Omental fat pad (tissue), 3 donors: ENCODE measurements at regions not wholly inside any gene's neighbourhood (a gene's known extent, or its start where the extent isn't known, plus 50 kb on each side); places are given as distances from the start of the nearest gene placed in this dataset.
"Not testable (repeated sequence)": the region's sequence is repeated elsewhere in the genome, so short reads cannot be mapped to it uniquely, and the experiment has no call there.

Experiments used
- ATAC-seq: fragments of 150-250 bp; one replicate; pipeline ENCODE4 v1.9.1; 2016; ENCODE audit warnings: mild to moderate bottlenecking, moderate library complexity; ENCODE audit not compliant: low FRiP score
- DNase-seq: peaks from one replicate; pipeline ENCODE4 v3.0.0-alpha.2; 2019; ENCODE audit warnings: low spot score
- CTCF ChIP-seq, 3 donors: fragments of 450-650 bp; IDR thresholded peaks; one replicate each; pipeline ENCODE4 v1.5.1; 2016 to 2017; ENCODE audit warnings: antibody characterized with exemption in 3 of 3, mild to moderate bottlenecking in 3 of 3, moderate library complexity in 2 of 3

GRCh38 chr10:21285742-21286331, 239.6 kb downstream of the SKIDA1 start:
- TF ChIP-seq CTCF (IDR thresholded peaks at IDR 0.05) = no peak
- ATAC-seq = peak; percentile 19
- no peak for DNase-seq

- no peak for DNase-seq
- TF ChIP-seq CTCF (IDR thresholded peaks at IDR 0.05) = no peak
- ATAC-seq = no peak
Observed at GRCh38 chr10:21285207-21285606, 240.3 kb downstream of the SKIDA1 start.

- ATAC-seq (no peak), DNase-seq (no peak)
- no peak for TF ChIP-seq CTCF (IDR thresholded peaks at IDR 0.05)
Observed at GRCh38 chr10:21284301-21284700, 241.2 kb downstream of the SKIDA1 start.

- ATAC-seq, DNase-seq: not testable (repeated sequence)
Observed at GRCh38 chr10:21283053-21283452, 242.4 kb downstream of the SKIDA1 start.

GRCh38 chr10:21281765-21282484, 243.6 kb downstream of the SKIDA1 start:
- no peak for ATAC-seq
- DNase-seq = no peak
- TF ChIP-seq CTCF (IDR thresholded peaks at IDR 0.05) = no peak

DNA sequence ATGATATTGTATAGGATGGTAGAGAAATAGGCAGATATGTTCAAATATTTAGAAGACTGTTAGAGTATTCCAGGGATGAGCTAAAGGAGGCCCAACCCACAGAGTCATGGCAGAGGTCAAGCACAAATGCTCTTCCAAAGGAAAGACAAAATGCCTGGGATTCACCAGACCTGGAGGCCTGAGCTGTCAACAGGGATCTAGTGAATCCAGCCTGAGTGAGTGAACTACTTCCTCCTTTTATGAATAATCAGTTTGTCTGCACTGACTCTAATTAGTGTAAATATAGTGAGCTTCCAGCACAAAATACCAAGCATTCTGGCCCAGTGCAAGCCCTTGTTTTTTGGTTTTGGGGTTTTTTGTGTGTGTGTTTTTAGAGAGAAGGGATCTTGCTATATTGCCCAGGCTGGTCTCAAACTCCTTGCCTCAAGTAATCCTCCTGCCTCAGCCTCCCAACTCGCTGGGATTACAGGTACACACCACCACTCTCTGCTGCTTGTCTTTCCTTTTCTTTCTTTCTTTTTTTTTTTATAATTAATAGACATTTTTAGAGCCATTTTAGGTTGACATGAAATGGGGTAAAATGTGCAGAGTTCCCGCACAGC, 244.4 kb downstream of the SKIDA1 start:
- no peak for TF ChIP-seq CTCF (IDR thresholded peaks at IDR 0.05)
- ATAC-seq = no peak
- DNase-seq = no peak

DNA sequence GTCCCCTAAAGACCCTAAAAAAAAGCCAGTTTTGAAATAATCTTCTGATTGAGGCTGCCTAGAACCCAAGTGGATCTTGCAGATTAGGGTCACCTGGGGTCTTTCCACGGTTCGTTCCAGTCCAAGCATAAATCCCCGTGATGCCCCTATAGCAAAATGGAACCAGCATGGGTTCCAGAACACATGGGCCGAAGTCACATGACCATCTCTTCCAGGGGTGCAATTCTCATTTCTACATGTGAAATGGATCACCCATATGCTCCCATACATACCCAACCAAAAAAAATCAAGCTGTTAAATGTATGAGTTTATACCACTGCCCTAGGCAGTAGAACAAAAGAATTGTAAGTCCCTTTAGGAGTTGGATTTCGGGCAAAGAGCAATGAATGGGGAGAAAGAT, 245.4 kb downstream of the SKIDA1 start:
- TF ChIP-seq CTCF (IDR thresholded peaks at IDR 0.05) = no peak
- DNase-seq = no peak

More for the DNA sequence above, 245.4 kb downstream of the SKIDA1 start:
- no peak for ATAC-seq
